Activated CD4-positive, alpha-beta T cell treated with anti-CD3 and anti-CD28 coated beads, Interleukin-2, amount 10 ng/mL, durations not matched to agents 7 days and 5 days (primary cell): ENCODE measurements at regions not wholly inside any gene's neighbourhood (a gene's known extent, or its start where the extent isn't known, plus 50 kb on each side); places are given as distances from the start of the nearest gene placed in this dataset.
A peak's percentile ranks its signal among the peaks of the same experiment; 100 is the strongest.

Source experiments
- CTCF ChIA-PET: fragments of 350-600 bp; sonication (Branson Sonifier 250); formaldehyde crosslinking; loops from one replicate; lab custom pipeline; 2021; ENCODE audit warnings: antibody characterized with exemption; lab: Charles Lee
- POLR2A ChIA-PET: fragments of 350-600 bp; sonication (Branson Sonifier 250); formaldehyde crosslinking; loops from one replicate; lab custom pipeline; 2021; ENCODE audit warnings: antibody characterized with exemption; lab: Charles Lee
- DNase-seq: peaks from one replicate; pipeline ENCODE4 v3.0.0-alpha.2; 2020
- H3K27ac Mint-ChIP-seq: one replicate; pipeline ENCODE4 v1.8.0; 2021; ENCODE audit warnings: mild to moderate bottlenecking, moderate library complexity, mixed read lengths
- H3K27me3 Mint-ChIP-seq: one replicate; pipeline ENCODE4 v1.8.0; 2021; ENCODE audit warnings: mixed read lengths
- H3K36me3 Mint-ChIP-seq: one replicate; pipeline ENCODE4 v1.8.0; 2021; ENCODE audit warnings: low read depth, mixed read lengths
- H3K4me1 Mint-ChIP-seq: one replicate; pipeline ENCODE4 v1.8.0; 2021; ENCODE audit warnings: mixed read lengths
- H3K4me3 Mint-ChIP-seq: one replicate; pipeline ENCODE4 v1.8.0; 2021; ENCODE audit warnings: mild to moderate bottlenecking, moderate library complexity, mixed read lengths
- H3K9me3 Mint-ChIP-seq: one replicate; pipeline ENCODE4 v1.8.0; 2021; ENCODE audit warnings: mixed read lengths

DNA sequence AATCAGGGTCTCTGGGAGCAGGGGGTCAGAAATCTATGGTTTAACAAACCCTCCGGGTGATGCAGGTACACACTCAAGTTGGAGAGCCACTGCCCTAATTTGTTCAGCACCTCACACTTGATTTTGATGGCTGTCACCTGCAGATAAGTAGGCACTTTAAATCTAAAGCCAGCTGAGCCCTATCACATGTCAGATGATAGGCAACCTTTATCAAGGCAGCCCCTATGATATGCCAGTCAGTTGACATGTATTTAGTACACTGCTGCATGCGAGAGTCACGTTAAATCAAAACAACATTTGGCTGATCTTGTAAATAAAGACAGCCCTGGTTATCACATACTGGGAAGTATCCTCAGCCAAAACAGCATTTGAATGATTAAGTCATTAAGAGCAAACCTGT is 104.4 kb upstream of the MCTP2 start:
- DNase-seq: no peak
- Mint-ChIP-seq H3K27ac (no peak overlapping the region), H3K36me3 (no peaks in the 10 kb centered on the region), H3K4me3 (no peak overlapping the region), H3K27me3 (peaks cover 18% of the 10 kb centered on the region), H3K4me1 (no peaks in the 10 kb centered on the region), H3K9me3 (no peaks in the 10 kb centered on the region)
- ChIA-PET POLR2A (no interaction called here), CTCF (no interaction called here)

DNA sequence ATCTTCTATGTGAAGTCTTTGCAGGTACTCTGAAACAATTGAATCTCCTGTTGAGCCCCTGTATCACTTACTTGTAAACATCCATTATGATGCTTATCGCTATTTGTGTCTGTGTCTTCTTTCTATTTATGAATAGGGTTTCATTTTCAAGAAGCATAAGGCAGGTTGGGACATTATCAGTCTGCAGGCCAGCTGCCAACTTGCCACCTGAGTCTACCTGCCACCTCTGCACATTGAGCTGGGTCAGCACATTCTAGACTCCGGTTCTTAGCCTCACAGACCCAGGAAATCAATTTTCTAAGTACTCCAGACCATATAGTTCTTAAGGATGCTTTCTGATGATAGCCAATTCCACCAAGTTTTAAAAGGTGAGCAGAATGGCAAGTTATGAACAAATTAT is 105.7 kb upstream of the MCTP2 start:
- no peak overlapping the region for H3K4me3 Mint-ChIP-seq
- H3K4me1 Mint-ChIP-seq: no peaks in the 10 kb centered on the region
- ChIA-PET CTCF (no interaction called here), POLR2A (no interaction called here)
- DNase-seq: no peak
- H3K27ac Mint-ChIP-seq: no peak overlapping the region
- H3K27me3 Mint-ChIP-seq: peaks cover 6% of the 10 kb centered on the region
- H3K9me3 Mint-ChIP-seq: no peaks in the 10 kb centered on the region
- no peaks in the 10 kb centered on the region for H3K36me3 Mint-ChIP-seq

DNA sequence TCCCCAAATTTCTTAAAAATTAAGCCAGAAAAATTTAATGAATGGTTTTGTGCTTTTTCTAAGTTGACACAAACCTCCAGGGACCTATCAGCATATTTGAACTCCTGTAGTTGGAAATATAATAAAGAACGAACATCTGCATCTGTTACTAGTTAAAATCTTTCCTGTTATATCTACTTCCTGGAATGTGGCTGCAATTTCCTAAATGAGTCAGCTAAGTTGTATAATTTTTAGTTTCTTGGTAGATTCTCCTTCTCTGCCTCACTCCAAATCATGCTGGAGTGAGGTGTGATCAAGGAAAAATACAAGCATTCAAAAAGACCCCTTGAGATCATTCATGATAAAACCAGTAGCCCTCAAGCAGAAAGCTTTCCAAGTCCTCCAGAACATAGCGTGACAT is 106.2 kb upstream of the MCTP2 start:
- Mint-ChIP-seq H3K36me3 (no peaks in the 10 kb centered on the region), H3K9me3 (no peaks in the 10 kb centered on the region), H3K27me3 (peaks cover 2% of the 10 kb centered on the region), H3K4me3 (no peak overlapping the region), H3K27ac (no peak overlapping the region), H3K4me1 (no peaks in the 10 kb centered on the region)
- POLR2A ChIA-PET: no interaction called here
- DNase-seq: no peak
- CTCF ChIA-PET: no interaction called here

DNA sequence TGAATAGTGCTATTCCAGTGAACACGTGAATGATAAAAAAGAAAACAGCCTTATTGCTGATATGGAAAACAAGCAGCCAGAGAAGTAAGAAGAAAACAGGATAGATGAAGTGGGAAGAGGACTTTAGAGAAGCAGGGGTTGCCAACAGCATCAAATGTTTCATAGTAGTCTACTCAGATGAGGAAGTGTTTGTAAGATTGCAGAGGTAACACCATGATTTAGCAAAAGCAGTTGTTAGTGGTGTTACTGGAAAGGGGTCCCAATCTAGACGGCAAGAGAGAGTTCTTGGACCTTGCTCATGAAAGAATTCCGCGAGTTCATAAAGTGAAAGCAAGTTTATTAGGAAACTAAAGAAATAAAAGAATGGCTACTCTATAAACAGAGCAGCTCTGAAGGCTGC is 108.8 kb upstream of the MCTP2 start:
- no peaks in the 10 kb centered on the region for H3K27me3 Mint-ChIP-seq
- no peaks in the 10 kb centered on the region for H3K4me1 Mint-ChIP-seq
- H3K36me3 Mint-ChIP-seq: no peaks in the 10 kb centered on the region
- DNase-seq: no peak
- CTCF ChIA-PET: no interaction called here
- no peak overlapping the region for H3K27ac Mint-ChIP-seq
- POLR2A ChIA-PET: no interaction called here
- H3K4me3 Mint-ChIP-seq: no peak overlapping the region
- H3K9me3 Mint-ChIP-seq: no peaks in the 10 kb centered on the region

DNA sequence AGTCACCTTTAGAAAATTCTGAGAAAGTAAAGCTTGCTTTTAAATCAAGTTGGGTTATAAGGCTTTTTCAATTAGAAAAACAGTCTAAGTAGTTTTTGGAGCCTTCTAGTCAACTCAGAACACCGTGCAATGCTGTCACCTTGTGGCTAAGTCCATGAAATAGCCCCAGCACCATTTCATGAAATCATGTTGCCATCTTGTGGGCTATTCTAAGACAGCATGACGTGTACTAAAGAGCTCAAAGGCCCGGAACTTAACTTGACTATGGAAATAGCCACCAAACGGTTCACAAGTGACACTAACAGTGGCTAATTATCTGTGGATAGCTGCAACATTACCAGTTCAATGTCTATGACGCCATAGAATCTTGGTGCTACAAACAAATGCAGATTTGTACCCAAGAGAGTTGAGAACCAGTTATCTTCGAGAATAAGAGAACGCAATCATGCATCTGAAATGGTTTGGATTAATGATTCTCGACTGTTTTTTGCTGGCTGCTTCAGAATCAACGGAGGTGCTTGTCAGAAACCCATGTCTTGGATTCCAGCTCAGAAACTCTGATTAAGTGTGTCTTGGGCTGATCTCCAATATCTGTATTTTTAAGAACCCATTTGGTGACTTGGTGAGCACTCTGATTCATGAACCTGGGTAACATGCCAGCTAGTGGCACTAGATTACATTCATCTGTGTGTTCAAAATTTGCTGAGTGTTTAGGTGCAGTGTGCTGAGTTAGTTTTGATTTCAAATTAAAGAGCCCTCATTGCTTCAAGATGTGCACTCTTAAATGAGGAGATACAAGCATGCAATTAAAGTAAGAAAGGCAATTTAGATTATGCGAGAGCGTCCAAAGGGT is 111.2 kb upstream of the MCTP2 start:
- CTCF ChIA-PET: interaction anchor here (0.7 to 1.3 kb wide), 6 partner anchors 132 to 1100 kb away, joined by 3 to 6 read pairs (median 3); no protein-coding TSS in a partner anchor
- Mint-ChIP-seq H3K4me3 (no peak overlapping the region), H3K9me3 (no peaks in the 10 kb centered on the region), H3K36me3 (no peaks in the 10 kb centered on the region), H3K4me1 (no peaks in the 10 kb centered on the region), H3K27ac (no peak overlapping the region), H3K27me3 (peaks cover 1% of the 10 kb centered on the region)
- DNase-seq: peak; percentile 69
- POLR2A ChIA-PET: no interaction called here

DNA sequence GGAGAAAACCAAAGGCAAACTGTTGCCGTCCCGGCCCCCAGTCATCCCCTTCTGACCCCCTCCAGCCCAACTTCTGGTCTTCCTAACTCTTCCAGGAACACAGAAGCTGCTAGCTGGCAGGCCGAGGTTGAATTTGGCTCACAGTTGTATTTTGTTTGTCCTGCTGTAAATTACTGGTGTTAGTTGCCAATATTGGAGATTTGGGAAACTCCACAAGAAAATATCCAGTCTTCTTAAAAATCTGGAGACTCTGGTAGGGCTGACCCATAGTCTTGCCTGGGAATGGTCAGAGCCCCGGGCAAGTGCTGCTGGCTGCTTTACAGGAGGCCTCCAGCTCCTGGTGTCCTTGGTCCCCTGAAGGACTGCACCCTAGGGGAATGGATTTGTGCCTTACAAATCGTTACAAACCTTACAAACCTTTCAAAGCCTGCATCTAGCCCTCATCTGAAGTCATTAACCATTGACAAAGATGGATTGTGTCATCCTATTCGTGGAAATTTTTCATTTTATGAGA is 112.0 kb upstream of the MCTP2 start:
- Mint-ChIP-seq H3K9me3 (no peaks in the 10 kb centered on the region), H3K4me3 (no peak overlapping the region), H3K4me1 (no peaks in the 10 kb centered on the region), H3K27me3 (peaks cover 6% of the 10 kb centered on the region), H3K27ac (no peak overlapping the region), H3K36me3 (no peaks in the 10 kb centered on the region)
- no peak for DNase-seq
- POLR2A ChIA-PET: no interaction called here
- CTCF ChIA-PET: interaction anchor here (1.2 to 1.3 kb wide), 3 partner anchors 1032 to 1064 kb away, joined by 3 to 6 read pairs (median 3); no protein-coding TSS in a partner anchor

DNA sequence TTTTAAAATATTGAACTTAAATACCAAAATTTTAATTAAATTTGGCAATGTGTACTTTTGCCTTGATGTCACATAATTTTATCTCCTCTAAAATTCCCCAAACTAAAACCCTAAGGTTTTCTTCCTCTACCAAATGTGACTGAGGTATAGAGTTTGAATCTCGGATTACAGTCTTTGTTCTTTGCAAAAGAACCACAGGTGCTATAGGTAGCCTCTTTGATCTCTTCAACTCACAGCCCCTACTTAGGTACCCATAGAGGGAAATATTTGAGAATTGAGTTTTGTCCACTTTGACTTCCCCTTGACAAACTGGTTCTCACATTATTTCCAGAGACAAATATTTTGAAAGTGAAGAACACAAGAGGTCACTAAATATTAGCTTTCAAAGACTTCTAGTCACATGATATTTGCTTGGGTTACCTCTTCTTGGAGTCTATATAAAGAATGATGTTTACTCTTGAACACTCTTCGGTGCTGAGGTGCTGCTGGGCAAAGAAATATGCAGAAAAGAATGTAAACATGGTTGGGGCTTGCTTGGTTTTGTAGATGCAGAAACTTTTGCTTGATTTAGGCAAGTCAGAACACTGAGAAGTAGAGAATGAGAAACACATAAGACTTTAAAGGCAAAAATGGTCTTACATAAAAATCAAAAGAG is 120.8 kb upstream of the MCTP2 start:
- no peak for DNase-seq
- no peaks in the 10 kb centered on the region for H3K9me3 Mint-ChIP-seq
- ChIA-PET CTCF (no interaction called here), POLR2A (no interaction called here)
- H3K27me3 Mint-ChIP-seq: peaks cover 39% of the 10 kb centered on the region
- H3K36me3 Mint-ChIP-seq: no peaks in the 10 kb centered on the region
- no peaks in the 10 kb centered on the region for H3K4me1 Mint-ChIP-seq
- H3K4me3 Mint-ChIP-seq: no peak overlapping the region
- H3K27ac Mint-ChIP-seq: no peak overlapping the region

DNA sequence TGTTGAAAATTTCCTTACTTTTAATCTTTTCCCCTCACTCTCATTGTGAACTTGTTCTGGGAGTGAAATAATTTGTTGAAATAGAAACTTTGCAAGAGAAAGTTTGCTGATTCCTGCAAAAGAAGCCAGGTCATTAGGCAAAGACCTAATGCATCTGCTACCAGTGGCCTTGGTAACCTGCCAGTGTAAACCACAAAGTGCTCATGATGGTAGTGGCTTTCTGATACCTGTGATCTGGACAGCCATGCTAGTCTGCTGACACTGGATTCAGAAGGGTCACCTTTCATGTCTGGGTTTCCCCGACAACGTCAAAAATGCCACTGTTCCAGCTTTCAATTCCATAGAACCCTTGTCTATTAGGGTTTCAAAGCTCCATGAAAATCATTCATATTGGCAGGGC is 123.7 kb upstream of the MCTP2 start:
- CTCF ChIA-PET: no interaction called here
- H3K4me1 Mint-ChIP-seq: no peaks in the 10 kb centered on the region
- H3K27ac Mint-ChIP-seq: no peak overlapping the region
- no peak for DNase-seq
- no peak overlapping the region for H3K4me3 Mint-ChIP-seq
- no peaks in the 10 kb centered on the region for H3K36me3 Mint-ChIP-seq
- POLR2A ChIA-PET: no interaction called here
- peaks cover 25% of the 10 kb centered on the region for H3K27me3 Mint-ChIP-seq
- H3K9me3 Mint-ChIP-seq: no peaks in the 10 kb centered on the region

DNA sequence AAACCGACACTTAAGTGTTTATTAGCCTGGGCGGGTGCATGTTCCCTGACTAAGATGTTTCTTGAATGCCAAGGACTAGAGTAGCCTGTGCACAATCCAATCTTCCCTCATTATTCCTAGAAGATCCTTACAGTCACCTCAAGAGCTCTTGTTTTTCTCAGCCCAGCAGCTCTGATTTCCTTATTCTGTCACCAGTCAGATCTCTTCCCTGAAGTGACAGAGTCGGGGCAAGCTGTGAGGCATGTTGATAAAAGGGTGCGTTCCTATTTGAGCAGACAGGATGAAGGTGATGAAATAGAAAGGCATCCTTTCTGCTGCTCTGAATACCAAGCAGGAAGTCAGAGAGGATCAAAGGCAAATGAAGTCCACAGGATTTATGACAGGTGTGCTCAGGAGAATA is 125.6 kb upstream of the MCTP2 start:
- H3K4me1 Mint-ChIP-seq: no peaks in the 10 kb centered on the region
- POLR2A ChIA-PET: no interaction called here
- no peak overlapping the region for H3K27ac Mint-ChIP-seq
- peaks cover 22% of the 10 kb centered on the region for H3K27me3 Mint-ChIP-seq
- no peak for DNase-seq
- H3K9me3 Mint-ChIP-seq: no peaks in the 10 kb centered on the region
- H3K36me3 Mint-ChIP-seq: no peaks in the 10 kb centered on the region
- H3K4me3 Mint-ChIP-seq: no peak overlapping the region
- CTCF ChIA-PET: interaction anchor here (0.6 kb wide), 1 partner anchor 442 kb away, joined by 3 read pairs; no protein-coding TSS in a partner anchor

DNA sequence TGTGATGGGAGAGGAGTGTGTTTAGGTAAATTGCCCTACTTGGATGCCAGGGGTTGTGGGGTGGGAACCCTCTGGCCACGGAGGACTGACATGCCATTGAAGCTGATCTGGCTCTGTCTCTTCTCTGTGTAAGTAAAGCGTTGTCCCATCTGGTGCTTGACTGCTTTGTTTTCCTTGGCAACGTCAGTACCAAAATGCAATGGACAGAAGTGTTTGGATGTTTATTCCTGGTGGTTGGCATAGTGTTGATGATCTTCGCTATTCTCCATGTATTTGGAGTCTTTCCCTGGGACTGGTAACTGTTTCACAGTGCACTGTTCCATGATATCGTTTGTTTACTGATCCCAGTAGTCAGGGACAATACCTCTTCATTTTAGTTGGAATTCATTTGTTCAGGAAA is 130.5 kb upstream of the MCTP2 start:
- Mint-ChIP-seq H3K27me3 (peaks cover 5% of the 10 kb centered on the region), H3K4me3 (no peak overlapping the region)
- CTCF ChIA-PET: no interaction called here

DNA sequence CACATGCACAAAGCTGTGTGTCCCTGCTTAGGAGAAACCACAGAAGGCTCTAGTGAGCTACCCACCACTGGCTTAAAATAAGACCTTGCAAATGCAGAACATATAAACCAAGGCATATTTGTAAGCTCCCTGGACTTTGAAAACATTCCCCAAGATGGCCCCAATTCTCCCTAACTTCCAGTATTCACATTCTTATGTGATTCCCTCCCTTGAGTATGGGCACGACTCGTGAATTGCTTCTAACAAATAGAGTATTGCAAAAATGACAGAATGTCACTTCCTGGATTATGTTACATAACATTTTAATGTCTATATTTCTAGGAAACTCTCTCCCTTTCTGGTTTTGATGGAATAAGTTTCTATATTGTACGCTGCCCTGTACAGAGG is 131.8 kb upstream of the MCTP2 start:
- Mint-ChIP-seq H3K4me3 (no peak overlapping the region), H3K27me3 (peaks cover 6% of the 10 kb centered on the region), H3K4me1 (no peaks in the 10 kb centered on the region), H3K36me3 (no peaks in the 10 kb centered on the region), H3K9me3 (no peaks in the 10 kb centered on the region), H3K27ac (no peak overlapping the region)
- CTCF ChIA-PET: no interaction called here
- no peak for DNase-seq
- POLR2A ChIA-PET: no interaction called here

More for the DNA sequence above, 130.5 kb upstream of the MCTP2 start:
- POLR2A ChIA-PET: no interaction called here
- H3K27ac Mint-ChIP-seq: no peak overlapping the region
- no peak for DNase-seq
- no peaks in the 10 kb centered on the region for H3K9me3 Mint-ChIP-seq
- H3K4me1 Mint-ChIP-seq: no peaks in the 10 kb centered on the region
- H3K36me3 Mint-ChIP-seq: no peaks in the 10 kb centered on the region

DNA sequence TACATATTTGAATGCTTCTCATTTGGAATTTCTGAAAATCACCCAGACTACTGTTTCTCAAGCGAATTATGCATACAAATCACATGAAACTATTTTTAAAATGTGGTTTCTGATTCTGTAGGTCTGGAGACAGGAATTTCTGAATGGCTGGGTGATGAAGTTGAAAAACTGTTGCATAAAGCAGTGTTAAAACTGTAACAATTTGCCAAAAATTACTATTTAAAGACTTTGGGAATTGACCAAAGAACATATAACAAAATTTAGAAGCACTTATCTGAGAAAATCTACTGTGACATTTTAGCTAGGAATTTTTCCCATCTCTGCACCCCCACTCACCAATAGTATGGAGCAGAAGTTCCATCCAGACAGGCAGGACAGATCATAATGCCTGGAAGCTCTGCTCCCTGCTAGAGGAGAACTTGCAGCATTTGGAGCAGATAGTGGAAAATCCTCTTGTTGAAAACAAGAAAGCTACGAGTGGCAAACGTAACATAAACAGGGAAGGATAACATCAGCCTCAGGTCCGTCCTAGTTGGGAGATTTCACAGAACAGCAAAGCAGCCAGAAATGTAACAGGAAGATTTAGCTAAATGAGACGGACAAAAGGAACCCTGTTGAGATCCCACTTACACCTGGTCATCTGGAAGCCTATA is 132.3 kb upstream of the MCTP2 start:
- POLR2A ChIA-PET: no interaction called here
- H3K4me3 Mint-ChIP-seq: no peak overlapping the region
- CTCF ChIA-PET: no interaction called here
- no peak overlapping the region for H3K27ac Mint-ChIP-seq
- H3K9me3 Mint-ChIP-seq: no peaks in the 10 kb centered on the region
- peaks cover 2% of the 10 kb centered on the region for H3K27me3 Mint-ChIP-seq
- H3K36me3 Mint-ChIP-seq: no peaks in the 10 kb centered on the region
- H3K4me1 Mint-ChIP-seq: no peaks in the 10 kb centered on the region
- DNase-seq: no peak

DNA sequence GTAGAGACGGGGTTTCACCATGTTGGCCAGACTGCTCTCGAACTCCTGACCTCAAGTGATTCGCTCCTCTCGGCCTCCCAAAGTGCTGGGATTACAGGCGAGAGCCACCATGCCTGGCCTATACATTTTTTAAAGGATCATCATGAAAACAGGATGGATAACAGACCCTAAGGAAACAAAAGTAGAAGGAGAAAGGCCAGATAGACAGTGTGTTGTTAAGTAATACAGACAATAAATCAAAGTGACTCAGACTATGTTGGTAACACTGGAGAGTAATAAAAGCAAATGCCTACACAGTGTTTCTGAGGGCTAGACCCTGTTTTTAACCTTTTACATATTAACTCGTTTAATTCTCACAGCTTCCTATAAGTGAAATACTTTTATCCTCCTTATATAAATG is 133.8 kb upstream of the MCTP2 start:
- H3K9me3 Mint-ChIP-seq: no peaks in the 10 kb centered on the region
- no peak overlapping the region for H3K27ac Mint-ChIP-seq
- CTCF ChIA-PET: no interaction called here

More for the DNA sequence above, 133.8 kb upstream of the MCTP2 start:
- no peak for DNase-seq
- Mint-ChIP-seq H3K27me3 (peaks cover 9% of the 10 kb centered on the region), H3K4me1 (no peaks in the 10 kb centered on the region), H3K4me3 (no peak overlapping the region), H3K36me3 (no peaks in the 10 kb centered on the region)
- POLR2A ChIA-PET: interaction anchor here (0.6 kb wide), 1 partner anchor 18 kb away, joined by 3 read pairs; no protein-coding TSS in a partner anchor
